ENCODE measurements at regions not wholly inside any gene's neighbourhood (a gene's known extent, or its start where the extent isn't known, plus 50 kb on each side); places are given as distances from the start of the nearest gene placed in this dataset.
"Not testable (repeated sequence)": the region's sequence is repeated elsewhere in the genome, so short reads cannot be mapped to it uniquely, and the experiment has no call there.

- not testable (repeated sequence) for DNase-seq (ENCODE audit: low read depth); H3K4me3 ChIP-seq (ENCODE audit: low read length)
These were observed 136.1 kb upstream of the NBPF19 start for GRCh38 chr1:149338698-149339097.

GRCh38 chr1:149349448-149349847 lies 125.4 kb upstream of the NBPF19 start:
- H3K4me3 ChIP-seq (ENCODE audit: low read length); DNase-seq (ENCODE audit: low read depth): not testable (repeated sequence)

- not testable (repeated sequence) for DNase-seq (ENCODE audit: low read depth); H3K4me3 ChIP-seq (ENCODE audit: low read length)
These were observed 122.6 kb upstream of the NBPF19 start for GRCh38 chr1:149352205-149352604.

- H3K4me3 ChIP-seq (ENCODE audit: low read length); DNase-seq (ENCODE audit: low read depth): not testable (repeated sequence)
These were observed 120.3 kb upstream of the NBPF19 start for GRCh38 chr1:149354579-149354978.

GRCh38 chr1:149355748-149356147 lies 119.1 kb upstream of the NBPF19 start:
- DNase-seq (ENCODE audit: low read depth); H3K4me3 ChIP-seq (ENCODE audit: low read length): not testable (repeated sequence)

- DNase-seq (ENCODE audit: low read depth); H3K4me3 ChIP-seq (ENCODE audit: low read length): not testable (repeated sequence)
These were observed 118.7 kb upstream of the NBPF19 start for GRCh38 chr1:149356152-149356551.

GRCh38 chr1:149360351-149360750 lies 114.5 kb upstream of the NBPF19 start:
- H3K4me3 ChIP-seq (ENCODE audit: low read length); DNase-seq (ENCODE audit: low read depth): not testable (repeated sequence)

GRCh38 chr1:149361310-149361709 lies 113.5 kb upstream of the NBPF19 start:
- not testable (repeated sequence) for DNase-seq (ENCODE audit: low read depth)

GRCh38 chr1:149364188-149364981 lies 110.5 kb upstream of the NBPF19 start:
- DNase-seq (ENCODE audit: low read depth); H3K4me3 ChIP-seq (ENCODE audit: low read length): not testable (repeated sequence)

More at GRCh38 chr1:149361310-149361709, 113.5 kb upstream of the NBPF19 start:
- not testable (repeated sequence) for H3K4me3 ChIP-seq (ENCODE audit: low read length)

- H3K4me3 ChIP-seq (ENCODE audit: low read length); DNase-seq (ENCODE audit: low read depth): not testable (repeated sequence)
These were observed 108.4 kb upstream of the NBPF19 start for GRCh38 chr1:149366402-149366801.

GRCh38 chr1:149367472-149368044 lies 107.3 kb upstream of the NBPF19 start:
- H3K4me3 ChIP-seq (ENCODE audit: low read length); DNase-seq (ENCODE audit: low read depth): not testable (repeated sequence)

GRCh38 chr1:149368337-149368736 lies 106.5 kb upstream of the NBPF19 start:
- DNase-seq (ENCODE audit: low read depth) = not testable (repeated sequence)

GRCh38 chr1:149369081-149369480 lies 105.8 kb upstream of the NBPF19 start:
- not testable (repeated sequence) for H3K4me3 ChIP-seq (ENCODE audit: low read length)

More at GRCh38 chr1:149368337-149368736, 106.5 kb upstream of the NBPF19 start:
- H3K4me3 ChIP-seq (ENCODE audit: low read length) = not testable (repeated sequence)

GRCh38 chr1:149371955-149372354 lies 102.9 kb upstream of the NBPF19 start:
- not testable (repeated sequence) for DNase-seq (ENCODE audit: low read depth); H3K4me3 ChIP-seq (ENCODE audit: low read length)

More at GRCh38 chr1:149369081-149369480, 105.8 kb upstream of the NBPF19 start:
- not testable (repeated sequence) for DNase-seq (ENCODE audit: low read depth)

GRCh38 chr1:149378462-149378861 lies 96.4 kb upstream of the NBPF19 start:
- DNase-seq (ENCODE audit: low read depth); H3K4me3 ChIP-seq (ENCODE audit: low read length): not testable (repeated sequence)

- peak; percentile 87 for DNase-seq (ENCODE audit: low read depth)
These were observed 84.5 kb upstream of the NBPF19 start for GRCh38 chr1:149390173-149390926.

GRCh38 chr1:149390931-149391330 lies 83.9 kb upstream of the NBPF19 start:
- H3K4me3 ChIP-seq (ENCODE audit: low read length) = peak overlapping the region; percentile 49
- not testable (repeated sequence) for DNase-seq (ENCODE audit: low read depth)

More at GRCh38 chr1:149390173-149390926, 84.5 kb upstream of the NBPF19 start:
- H3K4me3 ChIP-seq (ENCODE audit: low read length) = peak overlapping the region; percentile 49

- not testable (repeated sequence) for DNase-seq (ENCODE audit: low read depth)
These were observed 79.0 kb upstream of the NBPF19 start for GRCh38 chr1:149395802-149396201.

GRCh38 chr1:149398527-149398926 lies 76.3 kb upstream of the NBPF19 start:
- not testable (repeated sequence) for DNase-seq (ENCODE audit: low read depth); H3K4me3 ChIP-seq (ENCODE audit: low read length)

More at GRCh38 chr1:149395802-149396201, 79.0 kb upstream of the NBPF19 start:
- not testable (repeated sequence) for H3K4me3 ChIP-seq (ENCODE audit: low read length)

GRCh38 chr1:149408404-149408803 lies 66.4 kb upstream of the NBPF19 start:
- not testable (repeated sequence) for H3K4me3 ChIP-seq (ENCODE audit: low read length); DNase-seq (ENCODE audit: low read depth)
